Lower leg skin (tissue), 4 donors: ENCODE measurements at regions not wholly inside any gene's neighbourhood (a gene's known extent, or its start where the extent isn't known, plus 50 kb on each side); places are given as distances from the start of the nearest gene placed in this dataset.
A peak's percentile ranks its signal among the peaks of the same experiment; 100 is the strongest.

Source experiments
- DNase-seq, 2 donors: peaks; one replicate each; pipeline ENCODE4 v3.0.0-alpha.2; 2019; ENCODE audit warnings: low spot score in 2 of 2
- H3K4me3 ChIP-seq: fragments of 200-600 bp; sonication (generic); 2 replicates; pipeline ENCODE4 v1.5.1; 2017; ENCODE audit warnings: mild to moderate bottlenecking, low read depth; ENCODE audit not compliant: poor library complexity, severe bottlenecking
- POLR2A ChIP-seq, 2 donors: fragments of 450-650 bp; IDR thresholded peaks; one replicate each; pipeline ENCODE4 v1.6.1; 2016 to 2017; ENCODE audit warnings: antibody characterized with exemption in 2 of 2, mild to moderate bottlenecking in 1 of 2, moderate library complexity in 1 of 2
- WGBS, 2 donors: methylation state at CpG; one replicate each; pipeline ENCODE4 v1.1.5; 2018; 5-methylcytosine and 5-hydroxymethylcytosine counted together
- intact Hi-C: fragments of 100-400 bp; cut with DNase I; formaldehyde crosslinking; loops from one replicate; pipeline ENCODE4 v1.15.0; 2023; ENCODE audit warnings: low total_unique reads
- TF ChIP-seq, protein P1 (sequence below), 3 donors: fragments of 450-650 bp; IDR thresholded peaks; one replicate each; pipeline ENCODE4 v1.5.1; 2016; ENCODE audit warnings: antibody characterized with exemption in 3 of 3, mild to moderate bottlenecking in 3 of 3, moderate library complexity in 2 of 3

- TF ChIP-seq POLR2A (IDR thresholded peaks at IDR 0.05) = no peak
- TF ChIP-seq, protein P1, sequence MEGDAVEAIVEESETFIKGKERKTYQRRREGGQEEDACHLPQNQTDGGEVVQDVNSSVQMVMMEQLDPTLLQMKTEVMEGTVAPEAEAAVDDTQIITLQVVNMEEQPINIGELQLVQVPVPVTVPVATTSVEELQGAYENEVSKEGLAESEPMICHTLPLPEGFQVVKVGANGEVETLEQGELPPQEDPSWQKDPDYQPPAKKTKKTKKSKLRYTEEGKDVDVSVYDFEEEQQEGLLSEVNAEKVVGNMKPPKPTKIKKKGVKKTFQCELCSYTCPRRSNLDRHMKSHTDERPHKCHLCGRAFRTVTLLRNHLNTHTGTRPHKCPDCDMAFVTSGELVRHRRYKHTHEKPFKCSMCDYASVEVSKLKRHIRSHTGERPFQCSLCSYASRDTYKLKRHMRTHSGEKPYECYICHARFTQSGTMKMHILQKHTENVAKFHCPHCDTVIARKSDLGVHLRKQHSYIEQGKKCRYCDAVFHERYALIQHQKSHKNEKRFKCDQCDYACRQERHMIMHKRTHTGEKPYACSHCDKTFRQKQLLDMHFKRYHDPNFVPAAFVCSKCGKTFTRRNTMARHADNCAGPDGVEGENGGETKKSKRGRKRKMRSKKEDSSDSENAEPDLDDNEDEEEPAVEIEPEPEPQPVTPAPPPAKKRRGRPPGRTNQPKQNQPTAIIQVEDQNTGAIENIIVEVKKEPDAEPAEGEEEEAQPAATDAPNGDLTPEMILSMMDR (IDR thresholded peaks at IDR 0.05) = no peak
- DNase-seq = no peak
- intact Hi-C loops = no loop called here
- WGBS, 2 donors = 38 to 40% methylated on average over 6 of the region's 6 CpGs
- H3K4me3 ChIP-seq = no peak overlapping the region
Measured at GRCh38 chr15:99507016-99507503, 58.7 kb upstream of the MEF2A start.

DNA sequence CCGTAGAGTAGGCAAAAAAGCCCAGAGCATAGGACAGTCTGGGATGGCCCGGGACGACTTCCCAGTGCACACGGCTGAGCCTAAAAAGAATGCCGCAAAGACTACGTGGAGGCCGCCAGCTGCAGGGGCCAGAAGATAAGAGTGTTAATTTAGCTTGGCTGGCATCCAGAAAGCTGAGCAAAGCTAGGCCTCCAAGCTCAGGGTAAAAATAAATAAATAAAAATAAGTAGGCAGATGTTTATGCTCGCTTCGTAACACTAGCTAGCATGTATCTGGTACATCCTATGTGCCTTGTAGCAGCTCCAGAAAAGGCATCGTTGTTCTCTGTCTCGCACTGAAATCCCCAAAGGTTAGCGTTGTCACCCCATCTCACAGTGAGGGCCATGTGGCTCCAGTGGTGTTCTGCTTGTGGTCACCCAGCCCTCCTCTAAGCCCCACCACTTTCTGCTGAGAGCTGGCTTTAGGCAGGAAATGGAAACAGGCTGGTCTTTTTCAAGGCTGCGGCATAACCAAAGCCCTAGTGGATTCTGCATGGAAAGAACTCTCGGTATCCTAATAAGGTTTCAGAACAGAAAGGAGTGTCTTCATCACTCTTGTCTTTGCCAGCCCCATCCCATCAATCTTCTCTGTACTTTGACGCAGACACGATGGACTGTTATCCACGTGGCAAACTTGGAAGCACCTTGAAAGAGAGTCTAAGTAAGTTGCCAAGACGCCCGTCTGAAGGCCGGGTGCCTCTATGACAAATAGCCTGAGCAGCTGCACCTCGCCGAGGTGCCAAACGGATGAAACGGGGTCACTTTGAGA lies 58.1 kb upstream of the MEF2A start:
- intact Hi-C loops = no loop called here
- no peak for TF ChIP-seq POLR2A (IDR thresholded peaks at IDR 0.05)
- TF ChIP-seq, protein P1 (IDR thresholded peaks at IDR 0.05) = no peak
- no peak overlapping the region for H3K4me3 ChIP-seq
- 16 to 18% methylated on average over 24 of the region's 24 CpGs for WGBS, 2 donors
- DNase-seq = peak in 1 of 2 donors; percentile 77

DNA sequence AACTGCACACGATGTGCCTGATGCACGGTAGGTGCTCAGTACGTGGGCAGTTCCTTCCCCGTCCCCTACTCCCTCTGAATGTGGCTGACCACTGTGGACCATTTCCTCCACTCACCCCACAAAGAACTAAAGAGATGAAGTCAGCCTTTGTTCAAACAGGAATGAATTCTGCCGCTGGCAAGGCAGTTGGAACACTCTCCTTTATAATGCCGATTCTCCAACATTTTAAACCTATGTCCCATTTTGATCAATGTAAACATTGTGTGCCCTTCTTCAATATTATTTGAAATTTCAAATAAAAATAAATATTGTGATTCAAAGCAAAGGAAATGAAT lies 57.5 kb upstream of the MEF2A start:
- H3K4me3 ChIP-seq = no peak overlapping the region
- DNase-seq = no peak
- no peak for TF ChIP-seq POLR2A (IDR thresholded peaks at IDR 0.05)
- TF ChIP-seq, protein P1 (IDR thresholded peaks at IDR 0.05) = no peak
- intact Hi-C loops = no loop called here
- 21 to 30% methylated on average over 6 of the region's 6 CpGs for WGBS, 2 donors

DNA sequence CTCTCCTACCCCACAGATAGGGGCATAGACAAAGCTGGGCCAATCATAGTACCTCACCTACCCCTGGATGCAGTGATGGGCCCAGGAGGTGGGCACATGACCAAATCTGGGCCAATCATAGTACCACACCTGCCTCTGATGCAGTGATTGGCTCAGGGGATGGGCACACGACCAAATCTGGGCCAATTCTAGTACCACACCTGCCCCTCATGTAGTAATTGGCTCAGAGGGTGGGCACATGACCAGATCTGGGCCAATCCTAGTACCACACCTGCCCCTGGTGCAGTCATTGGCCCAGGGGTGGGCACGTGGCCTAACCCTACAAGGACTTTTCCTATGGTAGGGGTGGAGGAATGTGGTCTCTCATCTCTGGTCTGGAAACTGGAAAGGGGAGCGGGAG lies 56.9 kb upstream of the MEF2A start:
- DNase-seq = no peak
- no peak for TF ChIP-seq POLR2A (IDR thresholded peaks at IDR 0.05)
- TF ChIP-seq, protein P1 (IDR thresholded peaks at IDR 0.05) = no peak
- intact Hi-C loops = no loop called here
- H3K4me3 ChIP-seq = no peak overlapping the region
- WGBS, 2 donors = 89 to 96% methylated on average over 3 of the region's 3 CpGs

DNA sequence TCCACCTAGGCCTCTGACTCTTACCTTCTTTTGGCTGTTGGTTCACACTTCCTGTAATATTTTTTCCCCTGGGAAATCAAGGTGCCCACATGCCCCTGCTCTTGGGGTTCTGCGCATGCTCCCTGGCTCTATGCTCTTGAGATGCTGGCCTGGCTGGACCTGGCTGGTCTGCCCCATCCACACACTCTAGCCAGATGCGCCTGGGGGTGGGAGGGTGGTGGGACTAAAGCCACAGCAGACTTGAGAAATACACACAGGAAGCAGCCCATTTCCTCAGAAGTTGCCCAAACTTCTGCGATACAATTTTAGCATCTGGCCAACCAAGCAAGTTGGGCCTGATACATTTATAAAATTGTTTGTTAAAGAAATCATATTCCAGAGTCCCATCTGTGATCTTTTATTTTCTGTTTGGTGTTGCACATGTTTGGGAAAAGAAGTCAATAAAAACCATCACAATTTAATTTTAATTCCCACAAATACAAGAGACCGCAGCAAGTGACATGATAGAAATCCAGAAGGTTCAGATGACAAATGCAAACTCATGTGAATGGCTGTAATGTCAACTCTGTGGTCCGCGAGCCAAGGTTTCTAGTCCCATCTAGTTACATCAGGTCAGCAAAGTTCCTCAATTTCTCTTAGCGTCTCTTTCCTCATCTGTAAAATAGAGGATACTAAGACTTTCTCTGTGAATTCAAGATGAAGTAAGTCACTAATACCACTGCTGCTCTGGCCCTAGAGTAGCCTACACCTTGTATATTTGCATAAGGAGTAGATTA lies 55.9 kb upstream of the MEF2A start:
- no peak overlapping the region for H3K4me3 ChIP-seq
- 66 to 67% methylated on average over 7 of the region's 7 CpGs for WGBS, 2 donors
- TF ChIP-seq POLR2A (IDR thresholded peaks at IDR 0.05) = no peak
- TF ChIP-seq, protein P1 (IDR thresholded peaks at IDR 0.05) = no peak
- intact Hi-C loops = no loop called here
- no peak for DNase-seq
